Stomach smooth muscle (tissue), 2 donors: ENCODE measurements at regions not wholly inside any gene's neighbourhood (a gene's known extent, or its start where the extent isn't known, plus 50 kb on each side); places are given as distances from the start of the nearest gene placed in this dataset.
"Not testable (repeated sequence)": the region's sequence is repeated elsewhere in the genome, so short reads cannot be mapped to it uniquely, and the experiment has no call there.

Experiments
- H3K27ac ChIP-seq: one replicate; pipeline ENCODE4 v1.7.0; 2013; ENCODE audit warnings: mild to moderate bottlenecking, low read length, inconsistent platforms
- H3K27me3 ChIP-seq, 2 donors: one replicate each; pipeline ENCODE4 v1.7.0; 2013; ENCODE audit warnings: low read length in 2 of 2; ENCODE audit not compliant: insufficient read depth in 2 of 2, control insufficient read depth in 1 of 2
- H3K36me3 ChIP-seq, 2 donors: one replicate each; pipeline ENCODE4 v1.7.0; 2013; ENCODE audit warnings: low read length in 2 of 2; ENCODE audit not compliant: control insufficient read depth in 2 of 2, insufficient read depth in 2 of 2
- H3K4me1 ChIP-seq: one replicate; pipeline ENCODE4 v1.7.0; 2013; ENCODE audit warnings: low read length; ENCODE audit not compliant: control insufficient read depth, insufficient read depth
- H3K4me3 ChIP-seq, 2 donors: one replicate each; pipeline ENCODE4 v1.7.0; 2013; ENCODE audit warnings: low read length in 2 of 2
- H3K9ac ChIP-seq, 2 donors: one replicate each; pipeline ENCODE4 v1.7.0; 2013; ENCODE audit warnings: low read length in 2 of 2, mild to moderate bottlenecking in 1 of 2
- H3K9me3 ChIP-seq, 2 donors: one replicate each; pipeline ENCODE4 v1.7.0; 2013; ENCODE audit warnings: low read length in 2 of 2; ENCODE audit not compliant: control insufficient read depth in 2 of 2
- donor health status: healthy.
- donor health status: Pancreatic carcinoma.

- Histone ChIP-seq H3K4me1 (no peaks in the 10 kb centered on the region), H3K27me3 (no peaks in the 10 kb centered on the region)
Measured at GRCh38 chr3:35426366-35426958, 212.9 kb upstream of the ARPP21 start.

DNA sequence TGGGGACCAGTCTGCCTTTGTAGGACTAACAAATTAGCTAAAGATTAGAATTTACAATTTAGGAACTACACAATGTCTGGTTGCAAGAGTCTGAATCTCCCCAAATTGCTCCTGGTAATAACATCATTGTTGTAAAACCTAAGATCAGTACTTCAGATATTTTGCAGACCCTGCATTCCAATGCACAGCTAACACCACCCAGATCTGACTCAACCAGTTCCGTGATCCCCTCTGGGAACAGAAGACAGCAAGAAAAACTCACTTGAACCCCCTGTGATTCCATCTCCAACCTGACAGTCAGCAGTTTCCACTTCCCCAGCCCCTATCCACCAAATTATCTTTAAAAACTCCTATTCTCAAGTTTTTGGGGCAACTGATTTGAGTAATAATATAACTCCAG is 201.9 kb upstream of the ARPP21 start:
- Histone ChIP-seq H3K4me1 (no peaks in the 10 kb centered on the region), H3K9me3 (no peaks in the 10 kb centered on the region), H3K9ac (no peak overlapping the region), H3K27ac (no peak overlapping the region), H3K36me3 (no peaks in the 10 kb centered on the region), H3K27me3 (no peaks in the 10 kb centered on the region), H3K4me3 (no peak overlapping the region)

More at GRCh38 chr3:35426366-35426958, 212.9 kb upstream of the ARPP21 start:
- Histone ChIP-seq H3K9me3 (no peaks in the 10 kb centered on the region), H3K27ac (no peak overlapping the region), H3K36me3 (no peaks in the 10 kb centered on the region), H3K9ac (no peak overlapping the region), H3K4me3 (no peak overlapping the region)

GRCh38 chr3:35438101-35438500 is 201.2 kb upstream of the ARPP21 start:
- Histone ChIP-seq H3K36me3 (no peaks in the 10 kb centered on the region), H3K9ac (no peak overlapping the region), H3K4me3 (no peak overlapping the region), H3K4me1 (no peaks in the 10 kb centered on the region), H3K27me3 (no peaks in the 10 kb centered on the region), H3K9me3 (no peaks in the 10 kb centered on the region), H3K27ac (no peak overlapping the region)

- no peaks in the 10 kb centered on the region for H3K4me1 ChIP-seq
- H3K27ac ChIP-seq = no peak overlapping the region
- H3K4me3 ChIP-seq = no peak overlapping the region
- no peaks in the 10 kb centered on the region for H3K36me3 ChIP-seq
- no peaks in the 10 kb centered on the region for H3K27me3 ChIP-seq
- no peaks in the 10 kb centered on the region for H3K9me3 ChIP-seq
- H3K9ac ChIP-seq = no peak overlapping the region
Measured at GRCh38 chr3:35439663-35440062, 199.7 kb upstream of the ARPP21 start.

DNA sequence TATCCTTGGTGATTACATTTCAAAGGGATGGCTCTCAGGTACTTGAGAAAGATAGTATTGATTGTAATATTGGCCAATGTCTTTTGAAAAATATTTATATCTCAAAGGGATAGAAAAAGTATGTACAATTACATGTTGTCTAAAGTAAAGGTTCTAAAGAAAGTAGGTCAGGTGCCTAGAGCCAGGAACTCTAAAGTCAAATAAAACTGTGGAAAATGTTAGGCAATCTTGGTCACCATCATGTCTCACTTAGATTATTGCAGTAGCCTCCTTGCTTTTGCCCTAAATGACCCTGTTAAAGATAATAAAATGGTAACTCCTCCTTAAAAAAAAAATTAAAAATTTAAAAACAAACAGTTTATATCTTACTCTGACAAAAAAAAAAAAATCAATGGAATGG is 198.5 kb upstream of the ARPP21 start:
- H3K36me3 ChIP-seq = no peaks in the 10 kb centered on the region
- H3K27ac ChIP-seq = no peak overlapping the region
- H3K9me3 ChIP-seq = no peaks in the 10 kb centered on the region
- H3K4me1 ChIP-seq = no peaks in the 10 kb centered on the region
- no peak overlapping the region for H3K4me3 ChIP-seq
- H3K9ac ChIP-seq = no peak overlapping the region
- H3K27me3 ChIP-seq = no peaks in the 10 kb centered on the region

GRCh38 chr3:35446896-35447295 is 192.4 kb upstream of the ARPP21 start:
- Histone ChIP-seq H3K27ac (no peak overlapping the region), H3K9ac (no peak overlapping the region), H3K4me3 (no peak overlapping the region), H3K9me3 (no peaks in the 10 kb centered on the region), H3K27me3 (no peaks in the 10 kb centered on the region), H3K4me1 (no peaks in the 10 kb centered on the region), H3K36me3 (no peaks in the 10 kb centered on the region)

GRCh38 chr3:35448121-35448520 is 191.2 kb upstream of the ARPP21 start:
- no peaks in the 10 kb centered on the region for H3K4me1 ChIP-seq
- H3K9ac ChIP-seq = no peak overlapping the region
- H3K4me3 ChIP-seq = no peak overlapping the region
- no peak overlapping the region for H3K27ac ChIP-seq
- H3K27me3 ChIP-seq = no peaks in the 10 kb centered on the region
- H3K36me3 ChIP-seq = no peaks in the 10 kb centered on the region
- no peaks in the 10 kb centered on the region for H3K9me3 ChIP-seq

- no peak overlapping the region for H3K9ac ChIP-seq
- H3K36me3 ChIP-seq = no peaks in the 10 kb centered on the region
- no peaks in the 10 kb centered on the region for H3K4me1 ChIP-seq
- H3K27ac ChIP-seq = no peak overlapping the region
- H3K9me3 ChIP-seq = no peaks in the 10 kb centered on the region
- no peak overlapping the region for H3K4me3 ChIP-seq
- no peaks in the 10 kb centered on the region for H3K27me3 ChIP-seq
Measured at GRCh38 chr3:35448681-35449080, 190.6 kb upstream of the ARPP21 start.

DNA sequence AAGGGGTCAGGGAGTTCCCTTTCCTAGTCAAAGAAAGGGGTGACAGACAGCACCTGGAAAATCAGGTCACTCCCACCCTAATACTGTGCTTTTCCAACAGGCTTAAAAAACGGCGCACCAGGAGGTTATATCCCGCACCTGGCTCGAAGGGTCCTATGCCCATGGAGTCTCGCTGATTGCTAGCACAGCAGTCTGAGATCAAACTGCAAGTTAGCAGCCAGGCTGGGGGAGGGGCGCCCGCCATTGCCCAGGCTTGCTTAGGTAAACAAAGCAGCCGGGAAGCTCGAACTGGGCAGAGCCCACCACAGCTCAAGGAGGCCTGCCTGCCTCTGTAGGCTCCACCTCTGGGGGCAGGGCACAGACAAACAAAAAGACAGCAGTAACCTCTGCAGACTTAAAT is 184.5 kb upstream of the ARPP21 start:
- H3K27me3 ChIP-seq, H3K9me3 ChIP-seq, H3K4me3 ChIP-seq, H3K9ac ChIP-seq, H3K36me3 ChIP-seq, H3K27ac ChIP-seq, H3K4me1 ChIP-seq: not testable (repeated sequence)

- no peaks in the 10 kb centered on the region for H3K9me3 ChIP-seq
- H3K4me3 ChIP-seq = no peak overlapping the region
- H3K27me3 ChIP-seq = no peaks in the 10 kb centered on the region
- H3K36me3 ChIP-seq = no peaks in the 10 kb centered on the region
- no peak overlapping the region for H3K9ac ChIP-seq
- no peaks in the 10 kb centered on the region for H3K4me1 ChIP-seq
- no peak overlapping the region for H3K27ac ChIP-seq
Measured at GRCh38 chr3:35473956-35474355, 165.4 kb upstream of the ARPP21 start.

DNA sequence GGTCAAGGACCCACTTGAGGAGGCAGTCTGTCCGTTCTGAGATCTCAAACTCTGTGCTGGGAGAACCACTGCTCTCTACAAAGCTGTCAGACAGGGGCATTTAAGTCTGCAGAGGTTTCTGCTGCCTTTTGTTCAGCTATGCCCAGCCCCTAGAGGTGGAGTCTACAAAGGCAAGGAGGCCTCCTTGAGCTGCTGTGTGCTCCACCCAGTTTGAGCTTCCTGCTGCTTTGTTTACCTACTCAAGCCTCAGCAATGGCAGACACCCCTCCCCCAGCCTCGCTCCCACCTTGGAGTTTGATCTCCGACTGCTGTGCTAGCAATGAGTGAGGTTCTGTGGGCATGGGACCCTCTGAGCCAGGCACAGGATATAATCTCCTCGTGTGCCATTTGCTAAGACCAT is 156.8 kb upstream of the ARPP21 start:
- not testable (repeated sequence) for H3K36me3 ChIP-seq, H3K27me3 ChIP-seq, H3K9ac ChIP-seq, H3K27ac ChIP-seq, H3K9me3 ChIP-seq, H3K4me1 ChIP-seq, H3K4me3 ChIP-seq
